GM12864 (cell line): ENCODE measurements at regions not wholly inside any gene's neighbourhood (a gene's known extent, or its start where the extent isn't known, plus 50 kb on each side); places are given as distances from the start of the nearest gene placed in this dataset.

Experiments
- DNase-seq: peaks from one replicate; pipeline ENCODE4 v3.0.0-alpha.2; 2011; ENCODE audit warnings: low read depth
- H3K4me3 ChIP-seq: 2 replicates; pipeline ENCODE4 v1.5.1; 2011; ENCODE audit warnings: mild to moderate bottlenecking, low read depth, low read length, control low read depth
- CTCF ChIP-seq: IDR thresholded peaks from 2 replicates; pipeline ENCODE4 v1.5.1; 2011; ENCODE audit warnings: low read depth, mild to moderate bottlenecking, moderate library complexity, low read length, control low read depth, inconsistent platforms; ENCODE audit errors: missing control alignments

- no peak for TF ChIP-seq CTCF
- H3K4me3 ChIP-seq = no peak overlapping the region
- DNase-seq = no peak
These were observed 66.3 kb upstream of the SPINK5 start for GRCh38 chr5:147997486-147997885.

GRCh38 chr5:147996379-147996778 is 67.4 kb upstream of the SPINK5 start:
- H3K4me3 ChIP-seq = no peak overlapping the region
- no peak for TF ChIP-seq CTCF
- no peak for DNase-seq

GRCh38 chr5:147995846-147996245 is 67.9 kb upstream of the SPINK5 start:
- H3K4me3 ChIP-seq = no peak overlapping the region
- TF ChIP-seq CTCF = no peak
- no peak for DNase-seq

- no peak for TF ChIP-seq CTCF
- H3K4me3 ChIP-seq = no peak overlapping the region
- DNase-seq = no peak
These were observed 73.8 kb upstream of the SPINK5 start for GRCh38 chr5:147989994-147990393.

GRCh38 chr5:147989239-147989638 is 74.5 kb upstream of the SPINK5 start:
- DNase-seq = no peak
- no peak for TF ChIP-seq CTCF
- no peak overlapping the region for H3K4me3 ChIP-seq

- no peak overlapping the region for H3K4me3 ChIP-seq
- TF ChIP-seq CTCF = no peak
These were observed 77.5 kb upstream of the SPINK5 start for GRCh38 chr5:147986134-147986757.

GRCh38 chr5:147985608-147986007 is 78.2 kb upstream of the SPINK5 start:
- TF ChIP-seq CTCF = no peak
- no peak for DNase-seq

More at GRCh38 chr5:147986134-147986757, 77.5 kb upstream of the SPINK5 start:
- DNase-seq = no peak

More at GRCh38 chr5:147985608-147986007, 78.2 kb upstream of the SPINK5 start:
- no peak overlapping the region for H3K4me3 ChIP-seq
